ENCODE measurements at regions not wholly inside any gene's neighbourhood (a gene's known extent, or its start where the extent isn't known, plus 50 kb on each side); places are given as distances from the start of the nearest gene placed in this dataset.

GRCh38 chr7:34406848-34407530 lies 251.0 kb upstream of the NPSR1 start:
- TF ChIP-seq CTCF (conservative IDR thresholded peaks at IDR 0.05; ENCODE audit: low read depth, low read length) (no peak), POLR2A (IDR thresholded peaks at IDR 0.05; ENCODE audit: low read depth, low read length) (no peak), USF2 (IDR thresholded peaks at IDR 0.05; ENCODE audit: low read depth, low read length) (no peak), CEBPB (IDR thresholded peaks at IDR 0.05; ENCODE audit: low read depth, low read length) (no peak), RAD21 (IDR thresholded peaks at IDR 0.05; ENCODE audit: low read length) (no peak), MXI1 (IDR thresholded peaks at IDR 0.05; ENCODE audit: borderline replicate concordance, low read depth, low read length) (no peak), RCOR1 (IDR thresholded peaks at IDR 0.05; ENCODE audit: insufficient replicate concordance, low read length) (no peak), ELK1 (IDR thresholded peaks at IDR 0.05; ENCODE audit: borderline replicate concordance, low read depth, low read length) (no peak)

Measured in IMR-90 (cell line).